IPS-NIHi7 (cell line): ENCODE measurements at regions not wholly inside any gene's neighbourhood (a gene's known extent, or its start where the extent isn't known, plus 50 kb on each side); places are given as distances from the start of the nearest gene placed in this dataset.
"Not testable (repeated sequence)": the region's sequence is repeated elsewhere in the genome, so short reads cannot be mapped to it uniquely, and the experiment has no call there.

Experiments used
- DNase-seq: peaks from one replicate; pipeline ENCODE4 v3.0.0; 2012; ENCODE audit warnings: mixed read lengths; ENCODE audit errors: extremely low spot score

DNA sequence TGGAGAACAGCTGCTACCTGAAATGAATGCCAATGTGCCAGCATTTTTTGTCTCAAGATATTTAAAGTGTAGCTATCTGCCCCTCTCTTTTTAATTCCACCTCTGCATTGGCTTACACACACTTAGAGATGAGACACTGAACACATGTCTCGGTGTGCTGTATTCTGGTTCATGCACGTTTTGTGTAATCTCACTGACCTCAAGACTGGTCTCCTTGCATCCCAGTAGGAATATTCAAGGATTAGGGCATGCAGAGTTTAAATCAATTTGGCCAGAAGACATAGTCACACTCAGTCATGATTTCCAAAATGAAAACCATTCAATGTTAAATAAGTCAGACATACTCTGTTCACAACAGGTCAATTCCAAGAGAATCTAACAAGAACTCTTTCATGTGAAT lies 561.8 kb upstream of the TUSC1 start:
- no peak for DNase-seq

DNA sequence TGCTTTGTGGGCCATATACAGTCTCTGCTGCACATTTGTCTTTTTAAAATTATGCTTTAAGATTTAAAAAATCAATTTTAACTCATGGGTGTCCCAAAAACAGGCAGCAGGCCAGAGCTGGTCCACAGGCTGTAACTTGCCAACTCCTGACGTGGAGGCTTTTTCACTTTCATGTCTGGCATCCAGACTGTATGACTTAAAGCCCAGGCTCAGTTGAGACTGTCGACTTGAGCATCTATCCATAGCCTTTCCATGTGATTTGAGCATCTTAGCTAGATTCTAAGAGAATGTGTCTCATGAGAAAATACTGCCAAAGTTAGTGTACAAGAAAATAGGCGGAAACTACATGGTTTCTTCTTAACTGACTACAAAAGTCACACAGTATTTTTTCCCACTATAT lies 559.0 kb upstream of the TUSC1 start:
- DNase-seq: no peak

DNA sequence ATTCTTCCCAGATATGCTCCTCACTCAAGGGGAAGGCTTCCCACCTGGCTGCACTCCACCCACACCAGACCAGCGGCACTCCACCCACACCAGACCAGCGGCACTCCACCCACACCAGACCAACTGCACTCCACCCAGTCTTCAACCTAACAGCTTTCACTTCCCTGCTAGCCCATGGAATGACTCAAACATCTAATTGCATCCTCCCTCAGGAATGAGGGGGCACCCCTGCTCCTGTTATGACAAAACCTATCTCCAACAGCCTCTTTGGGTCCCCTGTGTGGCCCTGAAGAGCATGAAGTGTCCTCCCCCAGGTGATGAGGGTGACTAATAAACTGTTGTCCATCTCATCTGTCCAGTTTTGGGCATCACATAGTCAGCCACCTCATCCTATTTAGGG lies 556.6 kb upstream of the TUSC1 start:
- DNase-seq: no peak

DNA sequence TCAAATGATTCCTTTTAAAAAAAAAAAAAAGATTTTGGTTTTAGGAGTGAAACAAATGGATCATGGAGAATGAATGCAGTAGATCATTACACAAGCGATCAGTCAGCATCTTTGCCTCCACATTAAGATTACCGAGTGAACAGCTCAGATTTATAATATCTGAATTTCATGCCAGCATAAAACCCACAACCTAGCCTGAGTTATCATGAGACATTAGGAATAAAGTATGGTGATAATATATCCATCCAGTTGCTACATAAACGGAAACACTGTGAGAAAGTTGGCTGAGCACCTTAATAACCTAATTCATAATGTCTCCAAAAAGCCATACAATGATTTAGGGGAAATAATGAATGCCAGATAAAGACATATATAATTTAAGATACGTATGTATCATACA lies 553.1 kb upstream of the TUSC1 start:
- DNase-seq: no peak

DNA sequence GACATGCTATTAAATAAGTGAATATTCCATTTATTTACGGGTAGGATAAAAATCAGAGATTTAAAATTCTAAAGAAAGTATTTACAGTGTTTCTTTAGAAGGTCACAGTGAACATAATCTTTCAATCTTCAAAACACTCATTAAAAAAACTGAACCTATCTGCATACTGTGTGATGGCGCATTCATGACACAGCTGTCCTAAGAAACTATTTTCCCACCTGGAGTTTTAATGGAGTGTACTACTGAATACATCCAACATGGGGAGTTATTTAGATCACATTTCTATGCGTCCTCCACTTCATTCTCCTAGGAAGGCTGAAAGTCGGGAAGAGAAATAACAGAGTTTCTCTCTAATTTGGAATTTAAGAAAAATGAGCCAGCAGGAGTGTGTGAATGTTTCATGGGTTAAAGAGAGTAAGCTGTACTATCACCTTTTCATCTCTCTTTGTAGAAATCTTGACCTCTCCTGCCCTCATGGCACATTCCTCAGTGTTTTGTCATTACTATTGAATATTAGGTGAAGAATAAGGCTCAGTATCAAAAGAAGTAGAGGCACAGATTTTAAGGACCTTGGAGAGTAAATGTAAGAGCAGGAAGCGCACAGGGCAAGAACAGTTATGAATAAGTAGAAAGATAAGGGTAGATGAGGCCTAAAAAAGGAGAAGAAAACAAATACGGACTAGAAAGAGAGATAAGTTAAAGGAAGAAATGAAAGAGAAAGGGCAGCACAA lies 551.2 kb upstream of the TUSC1 start:
- no peak for DNase-seq

DNA sequence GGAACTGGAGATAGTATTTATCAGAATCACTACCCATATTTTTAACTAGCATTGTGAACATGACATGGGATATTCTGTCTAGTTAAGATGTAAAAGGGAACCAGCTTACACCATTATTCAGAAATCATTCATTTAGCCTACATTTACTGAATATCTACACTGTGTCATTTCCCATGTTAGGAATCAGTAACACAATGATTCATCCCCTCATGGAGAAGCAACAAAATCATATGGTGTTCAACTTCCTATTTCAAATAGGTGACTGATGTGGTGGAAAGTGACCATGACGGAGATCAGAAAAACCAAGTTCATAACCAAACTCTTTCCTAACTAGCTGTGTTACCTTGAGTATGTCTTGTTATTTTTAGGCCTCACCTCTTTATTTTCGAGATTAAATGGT lies 550.0 kb upstream of the TUSC1 start:
- DNase-seq: no peak

DNA sequence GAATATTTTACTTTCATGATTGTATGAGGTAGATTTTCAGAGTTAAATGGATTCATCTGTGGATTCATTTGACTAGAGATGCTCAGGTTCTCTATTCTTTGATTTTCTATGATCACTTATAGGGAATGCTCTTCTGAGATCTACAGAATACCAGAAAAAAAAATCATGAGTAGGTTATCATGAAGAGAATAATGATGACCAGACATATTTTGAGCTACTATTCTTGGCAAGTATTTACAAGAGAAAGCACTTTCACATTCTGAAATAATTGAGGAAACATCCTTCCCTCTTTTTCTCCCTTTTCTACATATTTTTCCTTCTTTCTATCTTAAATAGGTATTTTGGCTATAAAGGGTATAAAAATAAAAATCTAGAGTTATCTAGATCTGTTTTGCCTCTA lies 543.0 kb upstream of the TUSC1 start:
- DNase-seq: no peak

DNA sequence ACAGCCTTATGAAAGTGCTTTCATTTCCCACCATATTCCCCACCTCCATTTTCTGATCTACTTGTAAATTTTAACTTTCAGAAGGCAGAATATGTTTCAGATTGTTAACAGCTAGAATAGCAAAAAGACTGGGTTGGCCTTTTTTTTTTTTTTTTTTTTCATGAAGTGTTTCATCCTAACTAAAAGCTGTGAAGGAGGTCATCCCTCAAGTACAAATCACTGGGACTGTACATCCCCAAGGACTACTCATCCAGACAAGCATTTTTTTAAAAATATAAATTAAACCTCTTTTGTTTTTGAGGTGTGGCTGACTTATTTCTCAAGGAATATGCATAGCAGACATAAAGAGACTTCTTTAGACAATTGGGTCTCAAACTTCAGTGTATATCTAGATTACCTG lies 542.1 kb upstream of the TUSC1 start:
- no peak for DNase-seq

DNA sequence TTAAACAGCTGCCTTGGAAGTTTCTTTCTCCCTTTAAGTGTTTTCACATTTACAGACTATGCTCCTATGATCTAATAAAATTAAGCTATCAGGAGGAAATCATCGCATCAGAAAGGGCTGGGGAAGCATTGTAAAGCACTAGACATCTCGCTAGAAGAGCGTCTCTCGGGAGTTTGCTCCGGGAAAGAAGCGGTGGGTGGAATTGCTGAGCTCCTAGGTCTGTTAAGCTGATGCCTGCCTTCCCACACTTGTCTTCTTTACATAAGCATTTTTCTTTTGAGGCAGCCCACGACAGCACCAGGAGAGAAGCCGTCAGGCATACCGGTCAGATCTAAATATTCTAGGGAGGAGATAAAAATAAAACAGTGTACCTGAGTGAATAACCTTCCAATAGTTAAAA lies 541.7 kb upstream of the TUSC1 start:
- DNase-seq: no peak

DNA sequence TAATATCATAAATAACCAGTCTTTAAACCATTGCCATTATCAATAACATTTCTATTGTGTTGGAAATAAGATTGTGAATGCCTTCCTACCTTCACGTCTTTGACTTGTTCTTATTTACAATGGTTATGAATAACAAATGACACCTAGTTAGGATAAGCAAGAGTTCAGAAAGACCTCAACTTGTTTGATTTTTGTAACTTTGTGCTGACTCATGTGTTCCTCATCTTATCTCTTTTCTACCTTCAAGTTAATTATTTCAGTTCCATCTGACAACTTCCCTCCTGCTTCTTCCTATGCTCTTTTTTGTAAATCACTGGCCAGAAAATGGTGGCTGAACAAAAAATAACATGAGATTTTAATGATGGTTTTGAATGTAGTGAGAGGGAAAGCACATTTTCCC lies 538.5 kb upstream of the TUSC1 start:
- no peak for DNase-seq

DNA sequence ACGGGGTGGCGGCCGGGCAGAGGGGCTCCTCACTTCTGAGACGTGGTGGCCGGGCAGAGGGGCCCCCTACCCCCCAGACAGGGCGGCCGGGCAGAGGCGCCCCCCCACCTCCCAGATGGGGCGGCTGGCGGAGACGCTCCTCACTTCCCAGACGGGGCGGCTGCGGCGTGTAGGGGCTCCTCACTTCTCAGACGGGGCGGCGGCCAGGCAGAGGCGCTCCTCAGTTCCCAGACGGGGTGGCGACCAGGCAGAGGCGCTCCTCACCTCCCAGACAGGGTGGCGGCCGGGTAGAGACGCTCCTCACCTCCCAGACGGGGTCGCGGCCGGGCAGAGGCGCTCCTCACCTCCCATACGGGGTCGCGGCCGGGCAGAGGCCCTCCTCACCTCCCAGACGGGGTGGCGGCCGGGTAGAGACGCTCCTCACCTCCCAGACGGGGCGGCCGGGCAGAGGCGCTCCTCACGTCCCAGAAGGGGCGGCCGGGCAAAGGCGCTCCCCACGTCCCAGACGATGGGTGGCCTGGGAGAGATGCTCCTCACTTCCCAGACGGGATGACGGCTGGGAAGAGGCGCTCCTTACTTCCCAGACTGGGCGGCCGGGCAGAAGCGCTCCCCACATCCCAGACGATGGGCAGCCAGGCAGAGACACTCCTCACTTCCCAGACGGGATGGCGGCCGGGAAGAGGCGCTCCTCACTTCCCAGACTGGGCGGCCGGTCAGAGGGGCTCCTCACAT lies 536.6 kb upstream of the TUSC1 start:
- not testable (repeated sequence) for DNase-seq

DNA sequence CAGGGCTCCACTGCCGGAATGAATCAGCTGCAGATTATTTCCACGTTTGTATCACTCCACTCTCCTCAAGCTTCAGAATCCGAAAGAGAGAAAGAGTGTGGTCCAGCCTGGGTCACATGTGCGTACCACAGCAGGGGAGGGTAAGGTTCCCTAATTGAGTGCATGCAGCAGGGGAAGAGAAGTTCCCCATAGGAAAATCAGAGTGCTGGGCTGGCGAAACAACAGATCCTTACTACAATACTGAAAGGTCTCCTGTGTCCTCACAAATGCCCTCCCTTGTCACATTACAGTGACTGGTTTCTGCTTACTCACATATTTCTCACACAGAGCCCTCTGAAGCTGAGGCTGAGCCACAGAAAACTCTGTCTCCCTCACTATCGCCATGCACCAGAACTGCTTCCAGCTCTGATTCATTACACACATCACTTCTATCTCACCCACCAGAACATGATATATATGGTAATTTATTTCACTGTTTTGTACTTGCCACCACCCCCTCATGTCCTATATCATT lies 532.2 kb upstream of the TUSC1 start:
- DNase-seq: no peak

DNA sequence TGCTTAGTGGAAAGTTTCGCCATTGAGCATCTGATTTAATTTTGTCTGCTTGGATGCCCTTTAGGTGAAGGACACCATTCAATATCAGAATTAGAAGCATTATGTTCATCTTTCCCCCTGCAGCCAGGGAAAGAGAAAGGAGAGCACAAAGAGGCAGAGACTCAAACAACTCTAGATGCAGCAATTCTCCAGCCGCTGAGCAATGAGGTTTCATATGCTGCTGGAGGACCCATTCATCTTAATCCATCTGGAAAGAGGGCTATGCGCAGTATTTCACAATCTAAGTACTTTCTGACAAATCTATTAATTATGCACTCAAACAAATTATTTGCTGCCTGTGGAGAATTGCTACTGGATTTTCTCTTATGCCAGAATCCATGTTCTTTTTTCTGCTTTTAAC lies 527.0 kb upstream of the TUSC1 start:
- no peak for DNase-seq

DNA sequence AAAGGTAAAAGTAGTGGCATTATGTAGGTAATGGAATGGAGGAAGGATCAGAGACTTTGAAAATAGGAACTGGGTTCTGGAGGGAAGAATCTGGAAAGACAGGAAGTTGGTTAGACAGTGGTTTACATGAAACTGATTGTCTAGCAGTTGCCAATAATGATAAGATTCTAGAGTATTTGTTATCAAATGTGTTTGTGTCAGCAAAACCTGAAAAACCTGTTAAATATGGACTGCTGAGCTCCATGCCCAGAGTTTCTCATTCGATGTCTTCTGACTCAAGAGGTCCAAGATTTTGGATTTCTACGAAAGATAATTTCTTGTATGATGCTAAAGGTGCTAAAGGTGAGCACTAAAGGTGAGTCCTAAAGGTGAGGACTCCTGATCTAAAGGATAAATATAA lies 515.0 kb upstream of the TUSC1 start:
- DNase-seq: no peak

DNA sequence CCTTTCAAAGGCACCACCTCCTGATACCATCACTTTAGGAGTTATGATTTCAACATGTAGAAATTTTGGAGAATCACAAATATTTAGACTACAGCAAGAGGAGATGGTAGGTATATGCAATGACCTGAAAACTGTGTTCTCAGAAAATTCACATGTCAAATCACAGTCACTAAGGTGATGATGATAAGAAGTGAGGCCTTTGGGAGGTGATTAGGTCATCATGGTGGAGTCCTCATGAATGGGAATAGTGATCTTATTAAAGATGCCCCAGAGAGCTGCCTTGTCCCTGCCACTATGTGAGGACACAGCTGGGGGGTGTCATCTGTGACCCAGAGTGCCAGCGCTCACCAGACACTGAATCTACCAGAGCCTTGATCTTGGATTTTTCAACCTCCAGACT lies 513.5 kb upstream of the TUSC1 start:
- no peak for DNase-seq

DNA sequence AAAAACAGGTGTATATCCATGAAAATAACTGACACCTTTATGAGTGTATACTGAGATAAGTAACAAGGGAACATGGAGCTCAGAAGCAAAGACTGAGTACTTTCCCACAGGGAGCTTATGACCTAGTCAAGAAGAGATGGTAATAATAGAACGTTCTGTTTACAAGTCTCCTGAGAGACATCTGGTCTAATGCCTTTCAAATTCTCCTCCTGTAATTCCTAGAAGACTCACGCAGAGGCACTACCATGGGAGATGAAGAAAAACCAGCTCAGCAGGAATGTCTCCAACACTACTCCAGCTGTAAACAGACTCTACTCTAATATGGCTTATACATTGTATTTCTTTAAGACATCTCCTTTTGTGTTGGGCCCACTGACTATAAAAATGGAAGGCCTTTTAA lies 503.6 kb upstream of the TUSC1 start:
- no peak for DNase-seq

DNA sequence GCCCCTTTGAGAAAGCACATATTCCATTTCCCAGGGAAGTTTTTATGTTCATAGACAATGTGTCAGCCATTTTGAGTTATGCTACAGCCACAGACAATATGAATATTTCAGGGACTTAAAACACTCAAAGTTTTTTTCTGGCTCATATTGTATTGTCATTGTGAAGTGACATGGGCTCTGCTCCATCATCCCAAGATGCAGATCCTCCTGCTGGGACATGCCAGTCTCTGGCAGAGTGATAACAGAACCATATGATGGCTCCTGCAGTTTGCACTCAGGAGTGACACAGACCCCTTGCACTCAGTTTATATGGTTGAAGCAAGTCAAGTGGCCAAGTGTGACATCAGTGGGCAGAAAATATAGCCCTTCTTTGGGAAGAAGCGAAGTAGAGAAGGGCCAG lies 498.4 kb upstream of the TUSC1 start:
- DNase-seq: no peak

DNA sequence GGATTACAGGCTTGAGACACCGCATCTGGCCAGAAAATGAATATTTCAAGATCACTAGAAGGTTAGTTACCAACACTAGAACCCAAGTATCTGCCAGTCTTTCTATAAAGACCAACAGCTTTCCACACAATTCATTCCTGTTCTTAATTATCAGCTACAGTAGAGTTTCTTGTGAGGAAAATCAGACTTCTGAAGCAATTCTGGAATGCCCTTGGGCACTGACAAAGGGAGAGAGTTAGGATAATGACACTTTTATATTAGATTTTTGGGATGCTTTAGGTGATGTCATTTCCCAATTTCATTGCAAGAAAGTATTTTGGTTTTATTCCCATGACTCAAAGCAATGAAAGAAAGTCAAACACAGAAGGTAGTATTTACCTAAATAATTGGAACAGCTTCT lies 497.0 kb upstream of the TUSC1 start:
- DNase-seq: no peak

DNA sequence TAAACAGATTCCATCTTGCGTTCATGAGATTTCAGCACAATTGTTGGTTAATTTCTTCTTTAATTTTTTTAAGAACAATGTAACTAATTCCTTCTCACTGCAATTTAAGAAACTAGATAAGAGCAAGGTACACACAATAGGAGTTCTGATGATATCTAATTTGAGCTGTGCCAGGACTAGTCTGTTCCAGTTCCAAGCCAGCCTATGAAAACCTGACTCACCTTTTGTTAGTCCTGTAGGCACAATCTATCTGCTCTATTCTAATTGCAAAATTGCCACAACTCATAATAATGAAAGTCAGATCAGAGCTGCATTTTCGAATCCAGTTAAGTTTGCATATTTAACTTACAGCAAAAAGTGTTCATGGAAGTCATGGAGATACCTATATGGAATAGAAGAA lies 494.1 kb upstream of the TUSC1 start:
- DNase-seq: no peak

DNA sequence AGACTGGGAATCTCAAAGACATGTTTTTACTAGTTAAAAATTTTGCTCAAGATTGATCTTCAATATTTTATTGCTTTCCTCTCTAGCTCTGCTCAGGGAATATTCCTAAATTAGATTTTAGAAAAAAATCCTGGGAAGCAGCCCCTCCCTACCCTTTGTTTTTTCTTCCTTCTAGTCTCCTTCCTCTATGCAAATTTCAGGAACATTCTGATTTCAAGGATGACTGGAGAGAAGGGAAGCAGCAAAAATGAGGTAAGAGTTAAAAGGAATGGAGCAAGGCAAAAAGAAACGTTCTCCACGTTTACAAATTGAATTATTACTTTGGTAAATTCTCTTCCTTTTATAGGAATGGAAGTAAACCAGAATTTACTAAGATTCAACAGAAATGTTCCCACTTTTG lies 493.4 kb upstream of the TUSC1 start:
- DNase-seq: no peak

DNA sequence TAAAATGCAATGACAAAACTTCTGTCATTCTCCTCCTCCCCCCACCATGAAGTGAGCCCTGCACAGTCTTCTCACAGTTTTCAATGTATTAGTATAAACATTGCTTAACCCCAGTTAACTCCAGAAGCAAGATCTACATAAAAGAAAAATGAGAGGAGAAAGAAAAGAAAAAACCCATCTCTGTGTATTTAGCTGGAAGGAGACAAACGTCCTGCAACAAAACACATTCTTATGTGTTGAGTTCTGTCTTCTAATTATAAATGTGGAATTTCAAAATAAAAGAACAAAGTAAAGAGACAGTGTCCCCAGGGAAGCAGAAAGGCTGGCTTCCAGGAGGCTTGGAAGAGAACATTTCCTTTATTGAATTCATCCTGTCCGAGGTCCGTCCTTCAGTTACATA lies 491.9 kb upstream of the TUSC1 start:
- DNase-seq: no peak

DNA sequence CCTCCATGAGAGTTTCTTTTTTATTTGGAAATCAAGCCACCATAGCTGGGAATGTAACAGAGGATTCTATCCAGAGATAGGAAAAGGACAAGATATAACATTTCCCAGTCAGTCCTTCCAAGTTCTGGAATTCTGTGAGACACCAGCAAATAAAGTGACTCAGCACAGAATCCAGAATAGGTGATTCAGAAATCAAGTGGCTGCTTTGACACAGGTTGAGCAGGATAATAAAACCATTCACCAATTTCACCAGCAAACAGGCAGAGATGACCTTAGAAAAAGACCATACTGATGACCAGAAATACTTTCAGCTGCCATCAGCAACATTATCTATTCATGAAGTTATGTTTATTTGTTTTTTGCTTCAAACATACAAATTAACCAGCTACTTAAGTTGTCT lies 491.5 kb upstream of the TUSC1 start:
- DNase-seq: no peak

DNA sequence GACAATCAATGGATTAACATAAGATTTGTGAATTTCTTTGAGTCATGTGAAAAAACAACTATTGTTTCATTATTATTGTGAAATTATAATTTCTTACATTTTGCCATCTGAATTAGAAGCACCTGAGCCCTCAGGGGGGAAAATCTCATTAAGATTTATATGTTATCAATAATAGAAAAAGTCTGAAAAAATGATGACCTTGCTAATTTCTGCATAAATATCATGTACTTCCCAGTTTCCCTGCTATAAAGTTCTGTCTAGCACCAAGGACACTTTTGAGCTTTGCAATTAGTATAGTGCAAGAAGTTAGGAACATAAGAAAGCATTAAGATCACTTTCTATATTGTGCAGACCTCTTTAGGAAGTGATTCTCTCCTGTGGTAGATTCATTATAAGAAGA lies 488.3 kb upstream of the TUSC1 start:
- no peak for DNase-seq

DNA sequence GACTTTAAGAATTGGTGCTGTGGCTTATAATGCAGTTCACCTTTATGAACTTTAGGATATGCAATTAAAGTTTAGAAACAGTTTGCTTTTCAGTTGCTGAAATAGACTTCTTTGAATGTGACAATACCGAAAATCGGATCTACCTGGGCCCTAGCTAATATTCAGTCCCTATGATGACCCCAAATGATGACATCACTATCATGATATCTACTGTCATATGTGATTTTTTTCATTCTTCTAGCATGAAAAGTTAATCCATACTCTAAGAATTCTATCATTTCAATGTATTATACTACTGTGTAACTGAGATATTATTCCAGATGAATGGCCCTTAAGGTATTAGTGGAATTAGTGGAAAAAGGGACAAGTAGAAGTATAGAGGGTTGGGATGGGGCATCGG lies 487.2 kb upstream of the TUSC1 start:
- DNase-seq: no peak
